ENCODE measurements at regions not wholly inside any gene's neighbourhood (a gene's known extent, or its start where the extent isn't known, plus 50 kb on each side); places are given as distances from the start of the nearest gene placed in this dataset.

DNA sequence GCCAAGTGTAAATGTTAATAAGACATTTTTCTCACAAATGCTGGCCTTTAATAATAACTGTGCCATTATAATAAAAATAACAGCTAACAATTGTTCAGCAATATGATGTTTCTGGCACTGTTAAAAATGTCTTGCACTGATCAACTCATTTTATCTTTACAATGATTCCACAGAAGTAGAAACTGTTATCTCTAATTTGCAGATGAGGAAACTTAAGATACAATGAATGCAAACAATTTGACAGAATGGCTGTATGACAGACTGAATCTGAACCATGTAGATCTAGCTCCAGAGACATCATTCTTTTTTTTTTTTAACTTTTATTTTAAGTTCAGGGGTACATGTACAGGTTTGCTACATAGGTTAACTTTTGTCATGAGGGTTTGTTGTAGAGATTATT lies 755.0 kb downstream of the TBL1XR1 start:
- TF ChIP-seq, protein P1, sequence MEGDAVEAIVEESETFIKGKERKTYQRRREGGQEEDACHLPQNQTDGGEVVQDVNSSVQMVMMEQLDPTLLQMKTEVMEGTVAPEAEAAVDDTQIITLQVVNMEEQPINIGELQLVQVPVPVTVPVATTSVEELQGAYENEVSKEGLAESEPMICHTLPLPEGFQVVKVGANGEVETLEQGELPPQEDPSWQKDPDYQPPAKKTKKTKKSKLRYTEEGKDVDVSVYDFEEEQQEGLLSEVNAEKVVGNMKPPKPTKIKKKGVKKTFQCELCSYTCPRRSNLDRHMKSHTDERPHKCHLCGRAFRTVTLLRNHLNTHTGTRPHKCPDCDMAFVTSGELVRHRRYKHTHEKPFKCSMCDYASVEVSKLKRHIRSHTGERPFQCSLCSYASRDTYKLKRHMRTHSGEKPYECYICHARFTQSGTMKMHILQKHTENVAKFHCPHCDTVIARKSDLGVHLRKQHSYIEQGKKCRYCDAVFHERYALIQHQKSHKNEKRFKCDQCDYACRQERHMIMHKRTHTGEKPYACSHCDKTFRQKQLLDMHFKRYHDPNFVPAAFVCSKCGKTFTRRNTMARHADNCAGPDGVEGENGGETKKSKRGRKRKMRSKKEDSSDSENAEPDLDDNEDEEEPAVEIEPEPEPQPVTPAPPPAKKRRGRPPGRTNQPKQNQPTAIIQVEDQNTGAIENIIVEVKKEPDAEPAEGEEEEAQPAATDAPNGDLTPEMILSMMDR (conservative IDR thresholded peaks at IDR 0.05), result no peak
- no peak for TF ChIP-seq EZH2 (IDR thresholded peaks at IDR 0.05; ENCODE audit: low read depth)

All from PC-9 (cell line).